Mucosa of stomach (tissue), 1 donor: ENCODE measurements at regions not wholly inside any gene's neighbourhood (a gene's known extent, or its start where the extent isn't known, plus 50 kb on each side); places are given as distances from the start of the nearest gene placed in this dataset.
"Not testable (repeated sequence)": the region's sequence is repeated elsewhere in the genome, so short reads cannot be mapped to it uniquely, and the experiment has no call there.

ENCODE experiments used
- H3K27me3 ChIP-seq: one replicate; pipeline ENCODE4 v1.7.0; 2013; ENCODE audit warnings: mild to moderate bottlenecking, low read length; ENCODE audit not compliant: control insufficient read depth, insufficient read depth
- H3K36me3 ChIP-seq: one replicate; pipeline ENCODE4 v1.7.0; 2013; ENCODE audit warnings: low read length; ENCODE audit not compliant: control insufficient read depth, insufficient read depth
- H3K4me1 ChIP-seq: one replicate; pipeline ENCODE4 v1.7.0; 2013; ENCODE audit warnings: mild to moderate bottlenecking, low read length; ENCODE audit not compliant: control insufficient read depth, insufficient read depth
- H3K4me3 ChIP-seq: one replicate; pipeline ENCODE4 v1.7.0; 2013; ENCODE audit warnings: low read length
- H3K9ac ChIP-seq: one replicate; pipeline ENCODE4 v1.7.0; 2013; ENCODE audit warnings: mild to moderate bottlenecking, low read length, moderate library complexity
- H3K9me3 ChIP-seq: one replicate; pipeline ENCODE4 v1.7.0; 2013; ENCODE audit warnings: mild to moderate bottlenecking, low read length, moderate library complexity; ENCODE audit not compliant: control insufficient read depth
- donor health status: Pancreatic carcinoma.

DNA sequence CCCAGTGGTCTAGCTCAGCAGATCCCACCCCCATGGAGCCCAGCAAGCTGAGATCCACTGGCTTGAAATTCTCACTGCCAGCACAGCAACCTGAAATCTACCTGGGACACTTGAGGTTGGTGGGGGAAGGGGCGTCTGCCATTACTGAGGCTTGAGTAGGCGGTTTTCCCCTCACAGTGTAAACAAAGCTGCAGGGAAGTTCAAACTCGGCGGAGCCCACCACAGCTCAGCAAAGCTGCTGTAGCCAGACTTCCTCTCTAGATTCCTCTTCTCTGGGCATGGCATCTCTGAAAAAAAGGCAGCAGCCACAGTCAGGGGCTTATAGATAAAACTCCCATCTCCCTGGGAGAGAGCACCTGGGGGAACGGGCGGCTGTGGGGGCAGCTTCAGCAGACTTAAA, 457.9 kb downstream of the ZNF674 start:
- not testable (repeated sequence) for H3K9ac ChIP-seq, H3K9me3 ChIP-seq, H3K36me3 ChIP-seq, H3K4me3 ChIP-seq, H3K4me1 ChIP-seq, H3K27me3 ChIP-seq

DNA sequence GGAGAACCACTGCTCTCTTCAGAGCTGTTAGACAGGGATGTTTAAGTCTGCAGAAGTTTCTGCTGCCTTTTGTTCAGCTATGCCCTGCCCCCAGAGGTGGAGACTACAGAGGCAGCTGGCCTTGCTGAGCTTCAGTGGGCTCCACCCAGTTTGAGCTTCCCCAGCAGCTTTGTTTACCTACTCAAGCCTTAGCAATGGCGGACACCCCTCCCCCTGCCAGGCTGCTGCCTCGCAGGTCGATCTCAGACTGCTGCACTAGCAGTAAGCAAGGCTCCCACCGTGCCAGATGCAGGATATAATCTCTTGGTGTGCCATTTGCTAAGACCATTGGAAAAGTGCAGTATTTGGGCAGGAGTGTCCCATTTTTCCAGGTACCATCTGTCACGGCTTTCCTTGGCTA, 465.1 kb downstream of the ZNF674 start:
- H3K27me3 ChIP-seq, H3K4me1 ChIP-seq, H3K4me3 ChIP-seq, H3K36me3 ChIP-seq, H3K9ac ChIP-seq, H3K9me3 ChIP-seq: not testable (repeated sequence)

DNA sequence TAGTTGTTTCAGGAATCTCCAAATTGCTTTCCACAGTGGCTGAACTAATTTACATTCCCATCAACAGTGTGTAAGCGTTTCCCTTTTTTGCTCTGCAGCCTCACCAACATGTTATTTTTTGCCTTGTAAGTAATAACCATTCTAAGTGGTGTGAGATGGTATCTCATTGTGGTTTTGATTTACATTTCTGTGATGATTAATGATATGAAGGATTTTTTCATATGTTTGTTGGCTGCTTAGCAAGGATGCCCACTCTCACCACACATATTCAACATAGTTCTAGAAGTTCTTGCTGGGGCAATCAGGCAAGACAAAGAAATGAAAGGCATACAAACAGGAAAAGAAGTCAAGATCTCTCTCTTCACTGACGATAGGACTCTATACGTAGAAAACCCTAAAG, 472.4 kb downstream of the ZNF674 start:
- no peak overlapping the region for H3K4me3 ChIP-seq
- no peaks in the 10 kb centered on the region for H3K4me1 ChIP-seq
- H3K9ac ChIP-seq: no peak overlapping the region
- no peaks in the 10 kb centered on the region for H3K9me3 ChIP-seq
- no peaks in the 10 kb centered on the region for H3K36me3 ChIP-seq
- no peaks in the 10 kb centered on the region for H3K27me3 ChIP-seq

- Histone ChIP-seq H3K9me3 (no peaks in the 10 kb centered on the region), H3K36me3 (no peaks in the 10 kb centered on the region), H3K4me3 (no peak overlapping the region), H3K27me3 (no peaks in the 10 kb centered on the region), H3K4me1 (no peaks in the 10 kb centered on the region), H3K9ac (no peak overlapping the region)
These were observed 472.8 kb downstream of the ZNF674 start for GRCh38 chrX:46072372-46072771.

GRCh38 chrX:46070421-46070820, 474.8 kb downstream of the ZNF674 start:
- Histone ChIP-seq H3K4me1 (no peaks in the 10 kb centered on the region), H3K9me3 (no peaks in the 10 kb centered on the region), H3K27me3 (no peaks in the 10 kb centered on the region), H3K9ac (no peak overlapping the region), H3K4me3 (no peak overlapping the region), H3K36me3 (no peaks in the 10 kb centered on the region)

DNA sequence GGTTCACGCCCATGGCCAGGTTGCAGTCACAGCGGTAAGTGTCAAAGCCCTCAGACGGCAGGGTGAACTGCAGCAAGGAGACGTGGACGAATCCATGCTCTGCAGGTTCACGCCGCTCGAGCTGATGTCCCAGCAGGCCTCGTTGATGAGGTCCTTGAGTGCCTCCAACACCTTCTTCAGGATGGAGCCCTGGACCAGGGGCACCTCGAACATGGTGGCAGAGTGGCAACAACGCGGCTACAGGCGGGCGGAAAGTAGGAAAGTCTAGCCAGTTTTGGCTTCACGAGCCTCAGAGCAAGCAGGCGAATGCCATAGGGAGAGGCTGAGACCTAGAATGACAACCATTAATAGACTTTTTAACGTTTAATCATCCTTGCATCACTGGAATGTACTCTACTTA, 485.9 kb downstream of the ZNF674 start:
- Histone ChIP-seq H3K4me1 (no peaks in the 10 kb centered on the region), H3K36me3 (no peaks in the 10 kb centered on the region), H3K9ac (no peak overlapping the region), H3K9me3 (no peaks in the 10 kb centered on the region), H3K27me3 (no peaks in the 10 kb centered on the region), H3K4me3 (no peak overlapping the region)

- Histone ChIP-seq H3K9ac (no peak overlapping the region), H3K4me1 (no peaks in the 10 kb centered on the region), H3K36me3 (no peaks in the 10 kb centered on the region), H3K27me3 (no peaks in the 10 kb centered on the region), H3K9me3 (no peaks in the 10 kb centered on the region), H3K4me3 (no peak overlapping the region)
These were observed 500.7 kb downstream of the ZNF674 start for GRCh38 chrX:46044486-46044885.

GRCh38 chrX:46040001-46040400, 505.2 kb downstream of the ZNF674 start:
- no peaks in the 10 kb centered on the region for H3K36me3 ChIP-seq
- no peak overlapping the region for H3K4me3 ChIP-seq
- no peak overlapping the region for H3K9ac ChIP-seq
- no peaks in the 10 kb centered on the region for H3K27me3 ChIP-seq
- H3K9me3 ChIP-seq: no peaks in the 10 kb centered on the region
- H3K4me1 ChIP-seq: no peaks in the 10 kb centered on the region

GRCh38 chrX:46039526-46039925, 505.7 kb downstream of the ZNF674 start:
- Histone ChIP-seq H3K36me3 (no peaks in the 10 kb centered on the region), H3K9ac (no peak overlapping the region), H3K9me3 (no peaks in the 10 kb centered on the region), H3K27me3 (no peaks in the 10 kb centered on the region), H3K4me1 (no peaks in the 10 kb centered on the region), H3K4me3 (no peak overlapping the region)

- H3K9me3 ChIP-seq: no peaks in the 10 kb centered on the region
- no peaks in the 10 kb centered on the region for H3K36me3 ChIP-seq
- H3K9ac ChIP-seq: no peak overlapping the region
- H3K4me3 ChIP-seq: no peak overlapping the region
- no peaks in the 10 kb centered on the region for H3K27me3 ChIP-seq
- H3K4me1 ChIP-seq: no peaks in the 10 kb centered on the region
These were observed 508.7 kb downstream of the ZNF674 start for GRCh38 chrX:46036508-46036907.

DNA sequence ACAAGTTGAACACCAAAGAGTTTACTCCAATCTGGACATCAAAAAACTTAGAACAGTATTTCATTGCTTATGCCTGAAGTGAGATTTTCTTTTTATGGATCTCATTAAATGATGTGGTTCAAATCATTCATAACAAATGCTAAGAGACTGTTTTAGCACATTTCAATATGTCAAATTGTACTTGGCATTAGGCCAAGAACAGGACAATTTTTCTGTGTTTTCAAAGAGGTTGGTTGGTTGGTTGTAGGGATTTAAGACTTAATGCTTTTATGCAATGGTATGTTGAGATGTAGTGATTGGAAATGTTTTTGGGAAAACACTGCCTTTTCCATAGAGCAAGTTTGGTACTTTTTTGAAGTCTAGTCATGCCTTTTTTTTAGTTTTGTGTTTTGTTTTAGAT, 510.4 kb downstream of the ZNF674 start:
- H3K9ac ChIP-seq: no peak overlapping the region
- H3K4me3 ChIP-seq: no peak overlapping the region
- no peaks in the 10 kb centered on the region for H3K9me3 ChIP-seq
- H3K27me3 ChIP-seq: no peaks in the 10 kb centered on the region
- H3K4me1 ChIP-seq: no peaks in the 10 kb centered on the region
- H3K36me3 ChIP-seq: no peaks in the 10 kb centered on the region

DNA sequence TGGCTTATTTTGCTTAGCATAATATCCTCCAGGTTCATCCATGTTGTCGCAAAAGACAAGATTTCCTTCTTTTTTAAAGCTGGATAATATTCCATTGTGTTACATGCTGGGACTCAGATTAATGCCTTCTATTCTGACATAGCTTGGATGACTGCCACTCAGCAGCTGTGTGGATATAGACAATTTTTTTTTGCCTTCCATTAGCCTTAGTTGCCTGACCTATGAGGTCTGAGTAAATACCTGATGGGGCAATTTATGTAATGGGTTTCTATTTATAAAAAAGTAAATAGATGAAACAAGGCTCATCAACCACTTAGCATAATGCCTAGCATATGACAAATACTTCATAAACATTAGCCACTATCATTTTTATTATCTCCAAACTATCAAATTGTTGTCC, 515.4 kb downstream of the ZNF674 start:
- H3K4me1 ChIP-seq: no peaks in the 10 kb centered on the region
- H3K9ac ChIP-seq: no peak overlapping the region
- no peak overlapping the region for H3K4me3 ChIP-seq
- no peaks in the 10 kb centered on the region for H3K36me3 ChIP-seq
- no peaks in the 10 kb centered on the region for H3K27me3 ChIP-seq
- no peaks in the 10 kb centered on the region for H3K9me3 ChIP-seq

GRCh38 chrX:46016296-46016695, 528.9 kb downstream of the ZNF674 start:
- Histone ChIP-seq H3K27me3 (no peaks in the 10 kb centered on the region), H3K4me1 (no peaks in the 10 kb centered on the region), H3K9ac (no peak overlapping the region), H3K9me3 (no peaks in the 10 kb centered on the region), H3K4me3 (no peak overlapping the region), H3K36me3 (no peaks in the 10 kb centered on the region)
